ENCODE measurements at regions not wholly inside any gene's neighbourhood (a gene's known extent, or its start where the extent isn't known, plus 50 kb on each side); places are given as distances from the start of the nearest gene placed in this dataset.

DNA sequence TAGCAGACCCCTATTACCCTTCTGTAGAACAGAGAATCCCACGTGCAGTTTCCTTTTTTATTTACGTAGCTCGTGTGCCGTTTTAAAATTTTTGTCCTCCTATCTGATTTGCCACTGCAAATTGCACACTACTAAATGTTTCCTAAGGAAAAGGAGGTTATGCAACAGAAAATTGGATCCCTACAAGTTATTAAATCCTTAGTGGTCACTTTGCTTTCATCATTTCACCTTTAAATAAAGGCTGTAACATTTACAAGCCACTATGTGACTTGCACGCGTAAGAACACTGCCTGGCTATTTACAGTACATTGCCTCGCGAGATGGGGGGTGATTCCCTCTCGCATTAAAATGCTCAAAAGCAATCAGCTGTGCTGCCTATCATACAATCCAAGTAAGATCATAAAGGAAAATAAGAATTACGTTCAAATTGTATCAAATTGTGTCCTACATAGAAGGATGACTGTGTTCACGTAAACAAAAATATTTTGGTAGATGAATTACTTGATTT lies 525.6 kb downstream of the SUCLA2 start:
- Histone ChIP-seq H3K27ac (no peak overlapping the region), H3K27me3 (no peaks in the 10 kb centered on the region), H3K36me3 (no peaks in the 10 kb centered on the region), H3K4me1 (no peaks in the 10 kb centered on the region), H3K4me3 (no peak overlapping the region), H3K9me3 (peaks cover 0 to 2% (median 0%) of the 10 kb centered on the region in 4 donors)
- TF ChIP-seq EP300 (IDR thresholded peaks at IDR 0.05) (no peak), POLR2A (IDR thresholded peaks at IDR 0.05) (no peak), POLR2AphosphoS5 (IDR thresholded peaks at IDR 0.05) (no peak)
- TF ChIP-seq, protein P1, sequence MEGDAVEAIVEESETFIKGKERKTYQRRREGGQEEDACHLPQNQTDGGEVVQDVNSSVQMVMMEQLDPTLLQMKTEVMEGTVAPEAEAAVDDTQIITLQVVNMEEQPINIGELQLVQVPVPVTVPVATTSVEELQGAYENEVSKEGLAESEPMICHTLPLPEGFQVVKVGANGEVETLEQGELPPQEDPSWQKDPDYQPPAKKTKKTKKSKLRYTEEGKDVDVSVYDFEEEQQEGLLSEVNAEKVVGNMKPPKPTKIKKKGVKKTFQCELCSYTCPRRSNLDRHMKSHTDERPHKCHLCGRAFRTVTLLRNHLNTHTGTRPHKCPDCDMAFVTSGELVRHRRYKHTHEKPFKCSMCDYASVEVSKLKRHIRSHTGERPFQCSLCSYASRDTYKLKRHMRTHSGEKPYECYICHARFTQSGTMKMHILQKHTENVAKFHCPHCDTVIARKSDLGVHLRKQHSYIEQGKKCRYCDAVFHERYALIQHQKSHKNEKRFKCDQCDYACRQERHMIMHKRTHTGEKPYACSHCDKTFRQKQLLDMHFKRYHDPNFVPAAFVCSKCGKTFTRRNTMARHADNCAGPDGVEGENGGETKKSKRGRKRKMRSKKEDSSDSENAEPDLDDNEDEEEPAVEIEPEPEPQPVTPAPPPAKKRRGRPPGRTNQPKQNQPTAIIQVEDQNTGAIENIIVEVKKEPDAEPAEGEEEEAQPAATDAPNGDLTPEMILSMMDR (IDR thresholded peaks at IDR 0.05) = no peak
- WGBS, 2 donors = 72 to 78% methylated on average over 11 of the region's 11 CpGs
- DNase-seq = no peak
- intact Hi-C loops (cut with DNase I) = no loop called here

DNA sequence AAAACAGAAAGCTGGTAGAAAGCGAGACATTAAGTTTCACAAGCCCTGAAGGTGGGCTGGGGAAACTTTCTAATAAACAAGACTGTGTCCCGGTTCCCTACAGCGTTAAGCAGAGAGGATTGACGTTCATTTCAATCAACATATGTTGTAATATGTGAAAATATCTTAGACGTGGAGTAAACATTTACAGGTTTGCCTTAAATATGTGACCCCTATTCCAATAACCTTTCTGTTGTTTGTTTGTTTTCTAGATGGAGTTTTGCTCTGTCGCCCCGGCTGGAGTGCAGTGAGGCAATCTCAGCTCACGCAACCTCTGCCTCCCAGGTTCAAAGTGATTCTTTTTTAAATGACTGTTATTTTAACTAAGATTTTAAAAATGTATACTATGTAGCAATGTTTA lies 526.2 kb downstream of the SUCLA2 start:
- TF ChIP-seq, protein P1 (IDR thresholded peaks at IDR 0.05) = no peak
- no peak for TF ChIP-seq POLR2A (IDR thresholded peaks at IDR 0.05)
- TF ChIP-seq EP300 (IDR thresholded peaks at IDR 0.05) = no peak
- no peak for TF ChIP-seq POLR2AphosphoS5 (IDR thresholded peaks at IDR 0.05)
- WGBS, 2 donors = 64 to 74% methylated on average over 8 of the region's 8 CpGs
- intact Hi-C loops (cut with DNase I) = no loop called here

DNA sequence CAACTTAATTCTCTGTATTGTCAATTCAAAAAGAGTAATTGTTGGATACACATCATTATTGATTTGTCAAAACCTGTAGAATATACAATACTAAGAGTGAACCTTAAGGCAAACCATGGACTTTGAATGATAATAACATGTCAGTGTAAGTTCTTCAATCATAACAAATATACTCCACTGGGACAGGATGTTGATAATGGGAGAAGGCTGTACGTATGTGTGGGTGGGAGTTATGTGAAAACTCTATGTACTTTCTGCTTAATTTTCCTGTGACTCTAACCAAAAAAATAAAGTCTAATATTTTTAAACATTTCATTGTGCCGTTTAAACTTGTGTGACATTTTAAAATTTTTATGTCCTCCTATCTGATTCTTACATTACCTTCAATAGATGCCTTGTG lies 526.7 kb downstream of the SUCLA2 start:
- Histone ChIP-seq H3K4me1 (no peaks in the 10 kb centered on the region), H3K27ac (no peak overlapping the region), H3K9me3 (peaks cover 0 to 2% (median 0%) of the 10 kb centered on the region in 4 donors), H3K36me3 (no peaks in the 10 kb centered on the region), H3K27me3 (no peaks in the 10 kb centered on the region), H3K4me3 (no peak overlapping the region)
- WGBS, 2 donors = 73% methylated on average over 2 of the region's 2 CpGs
- no peak for DNase-seq
- TF ChIP-seq POLR2A (IDR thresholded peaks at IDR 0.05) (no peak), POLR2AphosphoS5 (IDR thresholded peaks at IDR 0.05) (no peak), EP300 (IDR thresholded peaks at IDR 0.05) (no peak)
- TF ChIP-seq, protein P1 (IDR thresholded peaks at IDR 0.05) = no peak
- intact Hi-C loops (cut with DNase I) = no loop called here

More for the DNA sequence above, 526.2 kb downstream of the SUCLA2 start:
- Histone ChIP-seq H3K4me3 (no peak overlapping the region), H3K36me3 (no peaks in the 10 kb centered on the region), H3K27ac (no peak overlapping the region), H3K4me1 (no peaks in the 10 kb centered on the region), H3K9me3 (peaks cover 0 to 2% (median 0%) of the 10 kb centered on the region in 4 donors), H3K27me3 (no peaks in the 10 kb centered on the region)
- no peak for DNase-seq

DNA sequence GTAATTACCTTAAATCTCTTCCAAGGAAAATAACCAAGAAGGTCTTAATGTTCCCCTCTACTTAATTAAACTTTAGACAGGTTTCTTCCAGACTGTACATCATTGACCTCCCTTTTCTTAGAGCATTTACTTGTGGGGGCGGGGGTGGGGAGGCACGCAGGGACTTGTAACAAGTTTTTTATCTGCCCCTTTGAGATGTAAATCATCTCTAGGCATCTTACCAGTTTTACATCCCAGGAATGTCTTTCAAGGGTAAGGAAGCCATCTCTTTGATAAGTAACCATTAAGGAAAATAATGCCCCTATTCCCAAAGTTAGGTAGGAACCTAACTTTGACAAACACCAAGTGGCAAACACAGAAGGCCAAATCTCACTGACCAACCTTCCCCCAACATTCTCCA lies 528.6 kb downstream of the SUCLA2 start:
- intact Hi-C loops (cut with DNase I) = no loop called here
- Histone ChIP-seq H3K9me3 (no peaks in the 10 kb centered on the region), H3K4me1 (no peaks in the 10 kb centered on the region)

DNA sequence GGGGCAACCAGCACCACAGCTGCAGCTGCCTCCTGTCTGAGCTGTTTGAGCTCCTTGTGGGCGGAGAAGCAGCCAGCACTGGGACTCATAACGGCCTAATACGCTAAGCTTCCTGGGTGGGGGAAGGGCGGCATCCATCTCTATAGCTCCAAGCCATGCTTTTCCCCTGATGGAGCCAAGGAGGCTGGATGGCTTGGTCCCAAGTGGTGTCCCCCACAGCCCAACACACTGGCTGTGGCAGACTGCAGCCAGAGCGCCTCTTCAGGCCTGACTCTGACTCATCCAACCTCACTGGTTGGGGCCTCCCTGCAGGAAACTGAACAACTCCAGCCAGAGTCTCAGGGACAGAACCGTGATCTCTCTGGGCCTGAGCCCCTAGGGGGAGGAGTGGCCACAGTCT lies 537.3 kb downstream of the SUCLA2 start:
- no peaks in the 10 kb centered on the region for H3K36me3 ChIP-seq
- DNase-seq = no peak
- H3K9me3 ChIP-seq = no peaks in the 10 kb centered on the region
- H3K27me3 ChIP-seq = no peaks in the 10 kb centered on the region
- H3K4me1 ChIP-seq = no peaks in the 10 kb centered on the region
- no peak for TF ChIP-seq POLR2A (IDR thresholded peaks at IDR 0.05)
- TF ChIP-seq POLR2AphosphoS5 (IDR thresholded peaks at IDR 0.05) = no peak
- TF ChIP-seq, protein P1 (IDR thresholded peaks at IDR 0.05) = no peak
- no peak for TF ChIP-seq EP300 (IDR thresholded peaks at IDR 0.05)
- intact Hi-C loops (cut with DNase I) = no loop called here
- WGBS, 2 donors = 81% methylated on average over 6 of the region's 6 CpGs
- H3K27ac ChIP-seq = no peak overlapping the region
- no peak overlapping the region for H3K4me3 ChIP-seq

More for the DNA sequence above, 528.6 kb downstream of the SUCLA2 start:
- Histone ChIP-seq H3K36me3 (no peaks in the 10 kb centered on the region), H3K27ac (no peak overlapping the region), H3K4me3 (no peak overlapping the region), H3K27me3 (no peaks in the 10 kb centered on the region)
- DNase-seq = no peak
- no peak for TF ChIP-seq POLR2AphosphoS5 (IDR thresholded peaks at IDR 0.05)
- TF ChIP-seq POLR2A (IDR thresholded peaks at IDR 0.05) = no peak
- WGBS, 2 donors = 69 to 77% methylated on average over 2 of the region's 2 CpGs

Data from sigmoid colon (tissue), 6 donors.